A549 (cell line): ENCODE measurements at regions not wholly inside any gene's neighbourhood (a gene's known extent, or its start where the extent isn't known, plus 50 kb on each side); places are given as distances from the start of the nearest gene placed in this dataset.

Experiments
- HOXA7 ChIP-seq: fragments of 250-450 bp; sonication (Bioruptor Pico); IDR thresholded peaks from 2 replicates; pipeline ENCODE4 v1.5.0; 2020; ENCODE audit warnings: mild to moderate bottlenecking, moderate library complexity
- JUN ChIP-seq, 2 experiments: fragments of >200 bp; sonication (Bioruptor Twin); formaldehyde crosslinking; IDR thresholded peaks; 2 replicates in 1 of 2; 3 replicates in 1 of 2; pipeline ENCODE4 v1.6.1; 2016 to 2017
- POLR2A ChIP-seq: IDR thresholded peaks from 2 replicates; pipeline ENCODE4 v1.6.1; 2012; ENCODE audit warnings: mild to moderate bottlenecking, low read length
- ZC3H11A ChIP-seq: fragments of 450-650 bp; IDR thresholded peaks from 2 replicates; pipeline ENCODE4 v1.6.1; 2014; ENCODE audit warnings: antibody characterized with exemption, mild to moderate bottlenecking
- TF ChIP-seq, protein P1 (sequence below): fragments of 200-600 bp; sonication (generic); IDR thresholded peaks from 2 replicates; pipeline ENCODE4 v1.6.1; 2016; ENCODE audit warnings: antibody characterized with exemption, mild to moderate bottlenecking, moderate library complexity
- TF ChIP-seq, protein P2 (sequence below): fragments of >200 bp; sonication (Bioruptor Twin); formaldehyde crosslinking; IDR thresholded peaks from 3 replicates; pipeline ENCODE4 v1.5.1; 2016

DNA sequence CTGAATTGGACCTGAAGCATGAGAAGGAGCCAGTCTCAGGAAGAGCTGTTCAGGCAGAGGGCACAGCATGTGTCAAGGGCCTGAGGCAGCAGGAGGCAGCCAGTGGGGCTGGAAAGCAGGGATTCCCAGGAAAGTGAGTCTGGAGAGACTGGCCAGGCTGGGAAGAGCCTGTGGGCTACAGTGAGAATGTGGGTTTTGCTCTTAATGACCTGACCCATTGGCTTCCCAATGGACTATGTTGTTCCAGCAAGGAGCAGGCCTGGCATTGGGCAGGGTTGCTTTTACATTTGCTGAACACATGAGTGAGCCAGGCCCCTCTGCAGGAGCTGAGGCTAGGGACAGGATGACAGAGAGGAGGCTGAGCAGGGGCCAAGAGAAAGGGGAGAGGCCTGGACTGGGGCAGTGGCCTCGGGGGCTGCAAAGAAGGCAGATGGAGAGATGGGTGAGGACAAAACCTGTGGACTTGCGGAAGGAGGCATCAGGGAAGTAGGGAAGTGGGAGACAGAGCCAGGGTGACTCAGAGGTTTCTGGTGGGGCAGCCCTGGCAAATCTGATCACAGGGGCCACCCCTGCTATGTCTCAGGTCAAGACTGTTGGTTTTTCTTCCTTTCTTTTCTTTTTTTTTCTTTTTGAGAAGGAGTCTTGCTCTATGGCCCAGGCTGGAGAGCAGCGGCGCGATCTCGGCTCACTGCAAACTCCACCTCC is 65.9 kb upstream of the NEK6 start:
- TF ChIP-seq, protein P1, sequence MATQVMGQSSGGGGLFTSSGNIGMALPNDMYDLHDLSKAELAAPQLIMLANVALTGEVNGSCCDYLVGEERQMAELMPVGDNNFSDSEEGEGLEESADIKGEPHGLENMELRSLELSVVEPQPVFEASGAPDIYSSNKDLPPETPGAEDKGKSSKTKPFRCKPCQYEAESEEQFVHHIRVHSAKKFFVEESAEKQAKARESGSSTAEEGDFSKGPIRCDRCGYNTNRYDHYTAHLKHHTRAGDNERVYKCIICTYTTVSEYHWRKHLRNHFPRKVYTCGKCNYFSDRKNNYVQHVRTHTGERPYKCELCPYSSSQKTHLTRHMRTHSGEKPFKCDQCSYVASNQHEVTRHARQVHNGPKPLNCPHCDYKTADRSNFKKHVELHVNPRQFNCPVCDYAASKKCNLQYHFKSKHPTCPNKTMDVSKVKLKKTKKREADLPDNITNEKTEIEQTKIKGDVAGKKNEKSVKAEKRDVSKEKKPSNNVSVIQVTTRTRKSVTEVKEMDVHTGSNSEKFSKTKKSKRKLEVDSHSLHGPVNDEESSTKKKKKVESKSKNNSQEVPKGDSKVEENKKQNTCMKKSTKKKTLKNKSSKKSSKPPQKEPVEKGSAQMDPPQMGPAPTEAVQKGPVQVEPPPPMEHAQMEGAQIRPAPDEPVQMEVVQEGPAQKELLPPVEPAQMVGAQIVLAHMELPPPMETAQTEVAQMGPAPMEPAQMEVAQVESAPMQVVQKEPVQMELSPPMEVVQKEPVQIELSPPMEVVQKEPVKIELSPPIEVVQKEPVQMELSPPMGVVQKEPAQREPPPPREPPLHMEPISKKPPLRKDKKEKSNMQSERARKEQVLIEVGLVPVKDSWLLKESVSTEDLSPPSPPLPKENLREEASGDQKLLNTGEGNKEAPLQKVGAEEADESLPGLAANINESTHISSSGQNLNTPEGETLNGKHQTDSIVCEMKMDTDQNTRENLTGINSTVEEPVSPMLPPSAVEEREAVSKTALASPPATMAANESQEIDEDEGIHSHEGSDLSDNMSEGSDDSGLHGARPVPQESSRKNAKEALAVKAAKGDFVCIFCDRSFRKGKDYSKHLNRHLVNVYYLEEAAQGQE: no peak
- TF ChIP-seq POLR2A (no peak), ZC3H11A (no peak), HOXA7 (CRISPR knock-in tag) (no peak), JUN (IDR thresholded peaks at IDR 0.05) (no peak)
- TF ChIP-seq, protein P2, sequence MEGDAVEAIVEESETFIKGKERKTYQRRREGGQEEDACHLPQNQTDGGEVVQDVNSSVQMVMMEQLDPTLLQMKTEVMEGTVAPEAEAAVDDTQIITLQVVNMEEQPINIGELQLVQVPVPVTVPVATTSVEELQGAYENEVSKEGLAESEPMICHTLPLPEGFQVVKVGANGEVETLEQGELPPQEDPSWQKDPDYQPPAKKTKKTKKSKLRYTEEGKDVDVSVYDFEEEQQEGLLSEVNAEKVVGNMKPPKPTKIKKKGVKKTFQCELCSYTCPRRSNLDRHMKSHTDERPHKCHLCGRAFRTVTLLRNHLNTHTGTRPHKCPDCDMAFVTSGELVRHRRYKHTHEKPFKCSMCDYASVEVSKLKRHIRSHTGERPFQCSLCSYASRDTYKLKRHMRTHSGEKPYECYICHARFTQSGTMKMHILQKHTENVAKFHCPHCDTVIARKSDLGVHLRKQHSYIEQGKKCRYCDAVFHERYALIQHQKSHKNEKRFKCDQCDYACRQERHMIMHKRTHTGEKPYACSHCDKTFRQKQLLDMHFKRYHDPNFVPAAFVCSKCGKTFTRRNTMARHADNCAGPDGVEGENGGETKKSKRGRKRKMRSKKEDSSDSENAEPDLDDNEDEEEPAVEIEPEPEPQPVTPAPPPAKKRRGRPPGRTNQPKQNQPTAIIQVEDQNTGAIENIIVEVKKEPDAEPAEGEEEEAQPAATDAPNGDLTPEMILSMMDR: no peak
